GM18907 (cell line): ENCODE measurements at regions not wholly inside any gene's neighbourhood (a gene's known extent, or its start where the extent isn't known, plus 50 kb on each side); places are given as distances from the start of the nearest gene placed in this dataset.

ENCODE experiments used
- ATAC-seq: cut with Tn5 transposase; IDR thresholded peaks from one replicate; pipeline ENCODE4 v1.9.1; 2021; ENCODE audit warnings: mild to moderate bottlenecking, moderate library complexity; ENCODE audit not compliant: unreplicated experiment

DNA sequence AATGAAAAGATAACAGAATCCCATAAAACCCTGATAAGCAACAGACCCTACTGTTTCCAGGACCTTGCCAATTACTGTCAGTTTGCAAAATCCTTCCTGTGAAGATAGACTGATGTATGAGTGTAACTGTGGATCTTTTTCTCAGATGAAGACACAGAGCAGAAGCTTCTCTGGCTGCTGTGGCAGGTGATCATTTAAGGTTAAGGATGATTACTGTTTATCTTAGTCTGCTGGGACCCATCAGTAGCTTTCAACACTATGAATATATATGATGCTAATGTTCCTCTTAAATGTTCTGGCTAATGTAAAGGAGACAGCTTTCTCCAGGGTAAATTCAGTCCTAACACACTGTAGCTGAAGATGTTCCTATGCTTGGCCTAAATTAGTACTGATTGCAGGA, 56.0 kb upstream of the CTTNBP2 start:
- no peak for ATAC-seq

DNA sequence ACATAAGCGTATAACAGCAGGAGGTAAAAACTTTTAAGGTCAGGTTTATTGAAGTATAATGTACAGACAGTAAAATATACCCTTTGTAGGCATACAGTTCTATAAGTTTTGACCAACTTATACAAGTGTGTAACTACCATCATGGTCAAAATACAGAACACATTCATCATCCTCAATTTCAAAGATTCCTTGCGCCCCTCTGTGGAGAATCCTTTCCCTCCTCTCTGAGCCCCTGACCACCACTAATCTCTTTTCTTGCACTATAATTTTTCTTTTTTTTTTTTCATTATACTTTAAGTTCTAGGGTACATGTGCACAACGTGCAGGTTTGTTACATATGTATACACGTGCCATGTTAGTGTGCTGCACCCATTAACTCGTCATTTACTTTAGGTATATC, 58.1 kb upstream of the CTTNBP2 start:
- no peak for ATAC-seq

DNA sequence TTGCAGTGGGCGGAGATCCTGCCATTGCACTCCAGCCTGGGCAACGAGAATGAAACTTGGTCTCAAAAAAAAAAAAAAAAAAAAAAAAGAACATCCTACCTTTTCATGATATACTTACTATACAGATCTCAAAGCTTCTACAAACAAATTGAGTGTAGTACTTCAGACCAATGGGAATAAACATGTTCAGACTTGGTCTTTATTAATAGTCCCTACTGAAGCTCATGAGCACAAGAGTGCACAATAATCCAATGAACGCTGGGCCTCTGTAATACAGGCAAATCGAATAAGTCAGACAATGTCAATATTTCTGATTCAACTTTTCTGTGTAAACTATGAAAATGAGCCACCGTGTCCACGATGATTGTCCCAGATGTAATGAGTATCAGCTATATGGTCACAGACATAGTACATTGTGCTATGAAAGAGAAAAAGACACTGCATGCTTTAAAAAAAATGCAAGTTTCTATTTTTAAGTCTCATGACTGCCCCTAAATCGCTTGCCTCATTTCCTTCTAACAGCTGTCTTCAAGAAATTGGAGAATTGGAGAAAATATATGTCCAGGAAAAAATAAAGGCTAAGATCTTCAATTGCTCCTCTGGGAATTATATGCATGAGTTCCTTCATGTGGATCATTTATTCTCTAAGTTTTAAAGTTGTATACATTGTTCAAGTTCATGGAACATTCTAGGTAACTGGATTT, 64.0 kb upstream of the CTTNBP2 start:
- no peak for ATAC-seq

DNA sequence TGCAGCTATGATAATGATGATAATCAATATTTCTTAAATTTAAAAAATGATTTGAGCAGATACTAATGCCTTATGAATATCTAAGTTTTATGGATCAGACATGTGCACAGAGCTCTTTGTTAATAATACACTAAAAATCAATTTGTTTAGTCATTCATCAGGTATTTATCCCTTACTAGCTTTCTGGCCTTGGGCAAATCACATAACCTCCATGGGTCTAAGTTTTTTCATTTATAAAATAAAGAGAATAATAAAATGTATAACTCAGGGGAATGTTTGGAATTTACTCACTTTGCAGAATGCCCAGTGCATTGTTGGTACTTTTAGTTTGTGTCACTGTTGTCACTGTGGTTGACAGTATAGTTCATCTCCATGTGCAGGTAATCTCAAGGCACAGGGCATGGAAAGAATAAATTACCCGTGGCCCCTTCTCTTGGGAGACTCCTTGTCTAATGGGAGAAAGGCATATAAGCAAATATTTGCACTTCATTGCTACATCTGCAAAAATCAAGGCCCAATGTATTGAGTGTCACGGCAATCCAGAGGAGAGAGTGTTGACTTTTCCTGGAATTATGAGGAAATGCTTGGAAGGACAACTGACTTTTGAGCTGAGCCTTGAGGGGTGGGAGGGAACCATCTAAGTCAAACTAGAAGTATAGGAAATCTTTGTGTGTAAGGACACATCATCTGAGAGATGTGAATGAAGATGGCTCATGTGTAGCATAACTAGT, 64.7 kb upstream of the CTTNBP2 start:
- ATAC-seq, result no peak

DNA sequence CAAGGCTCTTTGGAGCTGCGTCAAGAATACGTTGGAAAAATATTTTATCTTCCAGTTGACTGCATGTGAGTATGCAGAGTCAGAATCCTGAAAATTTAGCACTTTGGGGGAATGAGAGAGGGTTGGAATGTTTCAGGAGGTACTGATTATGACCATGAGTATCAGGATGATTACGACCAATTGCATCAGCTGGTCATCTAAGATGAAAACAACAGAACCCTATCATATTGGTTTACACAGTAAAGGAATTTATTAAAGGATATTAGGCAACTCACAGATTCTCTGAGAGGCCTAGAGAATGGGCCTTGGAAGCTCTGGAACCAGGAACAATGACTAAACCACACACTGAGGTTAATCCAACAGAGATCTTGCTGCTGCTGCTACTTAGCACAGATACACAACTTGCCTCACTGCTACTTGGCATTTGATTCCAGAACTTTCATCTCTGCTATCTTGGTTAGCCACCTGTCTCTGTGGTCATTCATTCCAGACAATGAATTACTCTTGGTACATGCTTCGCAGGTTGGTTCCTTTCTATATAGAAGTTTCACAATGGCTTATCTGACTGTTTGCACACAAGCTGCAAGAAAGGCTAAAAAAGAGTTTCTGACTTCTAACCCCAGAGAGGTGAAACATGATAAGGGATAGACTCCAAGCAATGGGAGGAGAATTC, 68.0 kb upstream of the CTTNBP2 start:
- ATAC-seq, result no peak

DNA sequence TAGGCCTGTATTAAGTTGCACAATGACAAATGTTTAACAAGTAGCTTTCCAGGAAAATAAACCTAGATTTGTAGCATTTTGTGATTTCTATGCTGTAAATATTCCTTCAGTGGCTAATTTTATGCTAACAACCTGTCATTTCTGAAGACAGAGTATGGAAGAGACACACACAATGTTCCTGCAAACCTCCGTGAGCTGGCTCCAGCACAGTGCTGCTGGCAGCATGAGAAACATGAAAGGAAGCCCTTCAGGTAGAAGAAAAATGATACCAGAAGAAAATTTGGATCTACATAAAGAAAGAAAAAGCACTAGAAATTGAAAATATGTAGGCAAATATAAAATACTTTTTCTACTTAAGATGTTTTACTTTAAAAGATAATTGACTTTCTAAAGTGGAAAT, 69.5 kb upstream of the CTTNBP2 start:
- ATAC-seq, result no peak

DNA sequence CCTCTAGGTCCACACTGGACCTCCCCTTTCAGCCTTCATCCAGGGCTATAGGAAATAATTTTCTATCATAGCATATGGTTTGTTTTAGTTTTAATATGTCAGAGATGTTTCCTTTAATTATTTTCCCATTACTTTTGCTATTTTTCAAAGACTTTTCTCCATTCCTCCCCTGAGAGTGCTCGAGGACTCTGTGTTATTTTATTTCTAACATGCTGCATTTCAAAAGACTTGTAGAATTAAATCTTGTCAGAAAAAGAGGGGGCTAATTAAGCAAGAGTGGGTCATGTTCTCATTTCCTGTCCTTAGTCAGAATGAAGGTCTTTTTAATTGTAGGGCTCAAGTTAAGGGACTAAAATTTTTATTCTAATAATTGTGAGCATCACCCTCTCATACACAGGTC, 71.6 kb upstream of the CTTNBP2 start:
- no peak for ATAC-seq

DNA sequence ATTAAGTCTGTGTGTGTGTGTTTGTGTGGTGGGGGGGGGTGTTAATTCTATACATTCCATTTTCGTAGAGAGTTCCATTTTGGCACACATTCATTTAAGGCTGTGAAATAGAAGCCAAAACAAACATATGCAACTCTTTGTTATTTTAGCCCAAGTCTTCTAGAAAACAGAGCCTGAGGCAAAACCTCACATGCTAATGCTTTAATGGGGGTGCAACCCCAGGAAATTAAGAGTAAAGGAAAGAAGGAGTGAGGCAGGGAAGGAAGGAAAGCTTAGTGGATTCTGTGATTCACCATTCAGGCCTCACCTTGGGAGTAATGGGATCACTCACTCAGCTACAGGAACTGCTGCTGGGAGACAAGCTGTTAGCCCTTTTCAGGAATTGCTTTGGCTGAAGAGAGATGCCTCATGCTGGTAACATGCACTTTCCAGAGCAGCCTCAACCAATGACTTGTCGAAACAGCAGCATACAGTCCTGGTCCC, 73.0 kb upstream of the CTTNBP2 start:
- no peak for ATAC-seq

DNA sequence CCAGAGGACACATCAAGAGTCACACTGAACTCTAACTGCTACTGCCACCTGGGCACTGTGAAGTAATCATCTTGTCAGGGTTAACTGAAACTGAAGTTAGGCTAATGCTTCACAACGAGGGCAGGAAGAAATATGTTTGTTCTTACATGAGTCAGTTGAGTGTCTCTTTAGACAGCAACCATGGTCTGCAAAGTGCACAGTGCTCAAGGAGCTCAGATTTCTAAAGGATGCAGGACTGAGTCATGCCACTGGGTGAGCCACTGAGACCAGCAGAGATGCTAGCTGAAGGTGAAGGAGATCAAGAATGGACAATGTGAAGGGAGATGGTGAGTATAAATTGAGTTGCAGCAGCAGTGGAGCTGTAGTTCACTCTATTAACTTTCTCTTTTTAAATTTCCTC, 76.0 kb upstream of the CTTNBP2 start:
- no peak for ATAC-seq

DNA sequence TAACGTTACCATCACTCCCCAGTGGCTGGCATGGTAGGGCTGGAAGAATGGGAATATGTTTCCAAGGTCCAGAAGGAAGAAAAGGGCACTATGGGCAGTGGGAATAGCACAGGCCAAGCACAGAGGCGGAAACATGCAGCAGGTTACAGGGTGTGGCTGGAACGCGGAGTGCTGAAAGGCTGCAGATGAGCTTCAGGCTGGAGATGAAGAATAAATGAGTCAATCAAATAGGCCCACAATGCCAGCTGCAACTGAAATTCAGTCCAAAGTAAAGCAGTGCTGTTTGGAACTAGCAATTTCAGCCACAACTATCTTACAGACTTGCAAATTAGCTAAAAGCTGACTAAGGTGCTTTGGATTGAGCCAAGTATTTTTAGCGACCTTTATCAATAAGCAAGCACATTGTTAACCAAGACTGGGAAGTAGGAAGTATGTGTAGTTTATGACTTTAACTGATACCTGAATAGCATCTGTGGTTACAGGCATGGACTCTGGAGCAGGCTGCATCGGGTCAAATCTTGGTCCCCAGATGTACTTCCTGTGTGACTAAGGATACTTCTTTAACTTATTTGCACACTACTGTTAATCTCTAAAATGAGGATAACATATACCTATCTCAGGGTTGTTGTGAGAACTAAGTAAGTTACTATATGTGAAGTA, 77.5 kb upstream of the CTTNBP2 start:
- no peak for ATAC-seq

DNA sequence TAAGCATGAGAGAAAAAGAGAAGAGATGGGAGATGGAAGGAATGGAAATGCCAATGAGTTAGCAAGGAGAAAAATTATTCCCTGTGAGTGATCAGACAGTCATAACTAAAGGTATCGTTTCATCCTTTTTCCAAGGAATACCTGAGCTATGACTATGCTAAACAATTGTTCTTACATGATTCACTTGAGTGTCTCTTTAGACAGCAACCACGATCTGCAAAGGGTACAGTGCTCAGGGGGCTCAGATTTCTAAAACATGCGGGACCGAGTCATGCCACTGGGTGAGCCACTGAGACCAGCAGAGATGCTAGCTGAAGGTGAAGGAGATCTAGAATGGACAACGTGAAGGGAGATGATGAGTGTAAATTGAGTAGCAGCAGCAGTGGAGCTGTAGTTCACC, 78.0 kb upstream of the CTTNBP2 start:
- ATAC-seq, result no peak

DNA sequence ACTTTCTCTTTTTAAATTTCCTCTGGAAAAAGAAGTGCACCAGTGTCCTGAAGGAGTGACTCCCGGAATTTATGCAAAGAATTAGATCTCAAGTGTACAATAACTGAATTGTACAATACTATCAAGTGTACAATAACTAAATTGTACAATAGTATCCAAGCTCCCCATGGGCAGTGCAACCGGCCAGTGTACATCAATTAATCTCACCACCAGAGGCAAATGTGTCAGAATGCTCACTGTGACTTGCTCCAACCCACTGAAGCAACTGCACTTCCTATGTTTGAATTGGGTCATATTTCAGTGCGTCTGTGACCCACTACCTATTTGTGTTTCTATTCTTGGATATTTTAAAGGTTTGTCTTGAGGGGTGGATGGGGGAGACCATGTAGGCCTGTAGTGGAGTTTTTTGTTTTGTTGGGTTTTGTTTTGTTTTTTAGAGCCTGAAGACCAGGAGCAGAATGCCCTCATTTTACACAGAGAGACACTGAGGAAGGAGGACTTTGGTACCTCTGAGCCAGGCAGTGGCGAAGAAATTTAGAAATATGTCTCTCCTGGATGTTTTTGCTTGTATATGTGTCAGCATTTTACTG, 78.5 kb upstream of the CTTNBP2 start:
- ATAC-seq, result no peak

DNA sequence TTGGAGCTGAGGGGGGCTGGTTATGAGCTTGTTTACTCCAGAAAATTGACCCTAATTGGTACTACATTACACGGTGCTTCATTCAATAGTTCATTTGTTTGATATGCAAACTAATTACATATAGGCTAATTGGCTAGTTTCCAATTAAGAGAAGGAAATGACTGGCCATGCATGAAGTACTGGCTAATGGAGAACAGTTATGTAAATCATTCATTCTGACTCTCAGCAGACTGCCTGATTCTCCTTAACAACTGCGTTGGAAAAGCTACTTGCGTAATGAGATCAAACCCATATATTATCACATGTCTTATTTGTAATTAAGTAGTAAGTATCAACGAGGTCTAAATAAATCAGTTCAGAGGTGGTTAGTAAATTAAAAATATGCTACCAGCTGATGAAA, 81.8 kb upstream of the CTTNBP2 start:
- no peak for ATAC-seq

DNA sequence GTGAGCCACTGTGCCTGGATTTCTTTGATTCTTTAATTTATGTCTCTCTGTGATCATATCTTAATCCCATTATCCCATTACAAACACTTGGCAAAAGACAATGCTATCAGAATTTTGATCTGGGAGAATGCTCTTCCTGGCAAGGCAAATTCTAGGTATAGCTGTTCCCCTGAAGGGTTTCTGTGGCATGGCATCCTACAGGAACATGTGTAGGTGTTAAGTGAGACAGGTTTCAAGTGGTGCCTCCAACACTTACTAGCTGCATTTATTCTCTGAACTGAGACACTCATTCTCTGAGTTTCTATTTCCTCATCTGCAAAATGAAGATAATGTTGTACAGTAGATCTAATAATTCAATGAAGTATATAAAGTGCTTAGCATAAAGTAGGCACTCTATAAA, 87.1 kb upstream of the CTTNBP2 start:
- ATAC-seq, result no peak

DNA sequence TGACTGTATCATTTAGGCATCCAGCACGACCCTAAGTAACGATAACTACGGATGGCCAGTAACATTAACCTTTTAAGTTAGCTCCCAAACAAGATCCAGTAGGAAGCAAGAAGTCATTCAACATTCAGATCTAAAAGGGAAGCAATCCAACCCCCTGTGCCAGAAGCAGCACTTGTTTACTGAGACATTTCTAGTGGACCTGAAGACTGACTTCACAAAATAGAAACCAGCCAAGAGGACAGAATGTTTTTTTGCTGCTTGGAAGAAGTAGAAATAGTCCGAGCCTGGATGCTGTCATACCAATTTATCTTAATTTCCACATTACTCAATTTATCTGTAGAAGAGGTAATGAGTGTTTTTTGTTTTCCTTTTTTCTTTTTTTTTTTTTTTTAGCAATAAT, 88.0 kb upstream of the CTTNBP2 start:
- ATAC-seq, result no peak

DNA sequence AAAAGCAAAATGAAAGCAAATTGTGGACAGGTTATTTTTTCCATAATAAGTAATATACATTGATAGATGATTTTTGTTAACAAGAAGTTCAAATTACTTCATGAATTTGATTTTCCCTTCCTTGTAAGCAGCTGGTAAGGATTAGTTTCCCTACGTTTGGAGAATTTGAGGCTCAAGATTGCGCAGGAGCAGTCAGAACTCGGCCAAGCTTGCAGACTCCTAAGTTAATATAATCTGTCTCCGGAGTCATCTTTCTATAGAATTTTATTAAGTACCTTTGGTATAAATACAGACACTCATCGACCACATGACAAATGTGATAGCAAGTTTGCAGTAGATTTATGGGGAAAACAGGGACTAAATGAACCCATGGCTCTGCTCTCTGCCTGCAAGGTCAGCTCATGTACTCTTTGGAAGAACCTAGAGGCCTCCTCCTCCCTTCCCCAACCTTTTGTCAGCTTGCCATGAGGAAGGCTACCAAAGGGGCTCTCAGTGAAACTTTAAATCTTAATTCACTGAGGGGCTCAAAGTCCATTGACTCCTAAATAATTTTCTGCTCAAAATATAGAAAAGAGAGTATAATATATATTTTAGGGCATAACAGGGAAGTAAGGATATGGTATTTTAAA, 89.2 kb upstream of the CTTNBP2 start:
- no peak for ATAC-seq

DNA sequence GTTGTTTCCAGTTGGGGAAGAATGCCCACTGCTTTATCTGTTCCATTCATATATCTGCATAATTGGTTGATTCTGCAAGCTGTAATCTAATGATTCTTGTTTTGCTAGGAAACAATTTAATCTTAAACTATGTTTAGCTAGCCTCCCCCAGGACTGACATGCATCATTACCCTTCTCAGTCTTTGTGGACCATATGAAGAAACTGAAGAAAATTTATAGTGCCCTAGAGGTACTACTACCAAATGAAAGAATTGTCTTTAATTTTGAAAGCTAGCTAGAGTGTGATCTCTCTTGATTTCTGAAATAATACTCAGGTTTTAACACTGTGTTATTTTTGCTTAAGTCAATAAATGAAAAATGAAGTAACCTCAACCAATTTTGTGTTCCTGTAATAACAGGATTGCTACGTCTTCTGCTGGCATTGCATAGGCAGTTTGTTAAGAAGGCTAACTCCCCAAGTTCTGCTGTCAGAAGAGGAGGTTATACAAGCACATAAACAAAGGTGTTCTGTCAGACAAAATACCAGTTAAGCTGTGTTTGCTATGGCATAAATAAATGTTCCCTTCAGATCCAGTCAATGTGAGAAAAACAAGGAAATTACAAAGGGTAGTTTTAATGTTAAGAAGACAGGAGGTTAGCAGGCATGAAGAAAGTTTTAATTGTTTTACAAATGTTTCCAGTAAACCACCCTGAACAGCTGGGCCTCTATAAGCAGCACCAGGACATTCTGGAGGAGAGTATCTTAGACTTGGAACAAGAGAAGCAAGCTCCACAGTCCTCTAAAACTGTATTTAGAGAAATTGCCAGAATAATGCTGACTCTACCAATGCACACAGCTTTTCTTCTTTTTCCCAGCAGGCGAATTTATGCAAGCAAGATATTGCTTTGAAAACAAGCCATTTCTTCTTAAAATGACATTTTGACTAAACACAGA, 90.3 kb upstream of the CTTNBP2 start:
- ATAC-seq, result no peak

DNA sequence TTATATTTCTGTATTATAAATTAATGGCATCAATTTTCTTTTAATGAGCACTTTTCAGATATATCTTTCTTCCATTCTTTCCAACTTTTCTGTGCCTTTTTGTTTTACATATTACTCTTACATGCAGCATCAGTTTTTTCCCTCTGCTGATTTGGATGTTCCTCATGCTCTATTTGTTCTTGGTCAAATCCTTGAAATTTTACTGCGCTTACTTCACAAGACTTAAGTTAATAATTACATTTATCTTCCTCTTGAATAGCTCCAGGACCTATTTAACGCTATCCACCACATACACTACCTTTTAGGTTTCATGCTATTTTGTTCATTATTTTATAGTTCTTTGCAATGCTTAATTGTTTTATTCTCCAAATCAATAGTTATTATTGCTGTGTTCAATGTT, 97.6 kb upstream of the CTTNBP2 start:
- no peak for ATAC-seq

DNA sequence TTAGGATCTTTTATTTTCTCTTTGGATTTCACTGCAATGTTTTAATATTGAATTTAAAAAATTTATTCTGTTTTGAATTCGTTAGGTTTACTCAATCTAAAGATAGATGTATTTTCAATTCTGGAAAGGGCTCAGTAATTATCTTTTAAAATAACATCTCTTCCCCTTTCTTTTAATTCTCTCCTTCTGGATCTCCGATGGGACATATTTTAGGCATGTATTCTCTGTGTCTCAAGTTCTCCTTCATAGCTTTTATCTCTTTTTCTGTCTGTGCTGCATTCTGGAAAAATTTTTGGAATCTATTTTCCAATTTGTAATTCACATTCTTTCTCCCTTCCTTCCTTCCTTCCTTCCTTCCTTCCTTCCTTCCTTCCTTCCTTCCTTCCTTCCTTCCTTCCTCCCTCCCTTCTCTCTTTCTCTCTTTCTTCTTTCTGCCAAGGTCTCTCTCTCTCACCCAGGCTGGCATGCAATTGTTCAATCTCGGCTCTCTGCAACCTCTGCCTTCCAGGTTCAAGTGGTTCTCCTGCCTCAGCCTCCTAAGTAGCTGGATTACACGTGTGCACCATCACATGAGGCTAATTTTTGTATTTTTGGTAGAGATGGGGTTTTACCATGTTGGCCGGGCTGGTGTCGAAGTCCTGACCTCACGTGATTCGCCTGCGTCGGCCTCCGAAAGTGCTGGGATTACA, 98.5 kb upstream of the CTTNBP2 start:
- no peak for ATAC-seq
